Gastroesophageal sphincter (tissue), 4 donors: ENCODE measurements at regions not wholly inside any gene's neighbourhood (a gene's known extent, or its start where the extent isn't known, plus 50 kb on each side); places are given as distances from the start of the nearest gene placed in this dataset.

Experiments used
- ATAC-seq: fragments of 150-250 bp; one replicate; pipeline ENCODE4 v1.9.1; 2016; ENCODE audit warnings: mild to moderate bottlenecking, moderate library complexity
- H3K27ac ChIP-seq, 4 donors: fragments of 200-600 bp; sonication (generic) in 3 of 4; 1 replicate in 3 of 4; 2 replicates in 1 of 4; pipeline ENCODE4 v1.5.1; 2016 to 2019
- H3K27me3 ChIP-seq: fragments of 200-600 bp; sonication (generic); one replicate; pipeline ENCODE4 v1.5.1; 2019
- H3K36me3 ChIP-seq, 2 donors: fragments of 200-600 bp; sonication (generic); one replicate each; pipeline ENCODE4 v1.5.1; 2019; ENCODE audit warnings: control low read depth in 1 of 2
- H3K4me1 ChIP-seq, 3 donors: fragments of 200-600 bp; sonication (generic); 1 replicate in 2 of 3; 2 replicates in 1 of 3; pipeline ENCODE4 v1.5.1; 2016 to 2019; ENCODE audit warnings: control low read depth in 2 of 3
- H3K4me3 ChIP-seq, 2 donors: fragments of 200-600 bp; sonication (generic); one replicate each; pipeline ENCODE4 v1.5.1; 2019; ENCODE audit warnings: mild to moderate bottlenecking in 1 of 2, moderate library complexity in 1 of 2
- H3K9me3 ChIP-seq, 3 donors: fragments of 200-600 bp; sonication (generic); one replicate each; pipeline ENCODE4 v1.5.1; 2017 to 2019; ENCODE audit warnings: control low read depth in 2 of 3
- CTCF ChIP-seq, 4 experiments: fragments of 200-600 bp in 2 of 4; fragments of 450-650 bp in 2 of 4; sonication (generic) in 1 of 4; IDR thresholded peaks; one replicate each; pipeline ENCODE4 v1.5.1; 2017 to 2019; ENCODE audit warnings: antibody characterized with exemption in 4 of 4, mild to moderate bottlenecking in 2 of 4, moderate library complexity in 2 of 4
- EP300 ChIP-seq: sonication (generic); formaldehyde crosslinking; IDR thresholded peaks from one replicate; pipeline ENCODE4 v1.6.1; 2017; ENCODE audit warnings: antibody characterized with exemption, mild to moderate bottlenecking
- POLR2A ChIP-seq, 2 donors: fragments of 450-650 bp; IDR thresholded peaks; one replicate each; pipeline ENCODE4 v1.6.1; 2017; ENCODE audit warnings: antibody characterized with exemption in 2 of 2, mild to moderate bottlenecking in 2 of 2, moderate library complexity in 1 of 2
- POLR2AphosphoS5 ChIP-seq: sonication (generic); formaldehyde crosslinking; IDR thresholded peaks from one replicate; pipeline ENCODE4 v1.6.1; 2017; ENCODE audit warnings: antibody characterized with exemption
- WGBS, 2 donors: methylation state at CpG; one replicate each; pipeline ENCODE4 v1.1.5; 2018; ENCODE audit warnings: low coverage in 1 of 2; 5-methylcytosine and 5-hydroxymethylcytosine counted together

DNA sequence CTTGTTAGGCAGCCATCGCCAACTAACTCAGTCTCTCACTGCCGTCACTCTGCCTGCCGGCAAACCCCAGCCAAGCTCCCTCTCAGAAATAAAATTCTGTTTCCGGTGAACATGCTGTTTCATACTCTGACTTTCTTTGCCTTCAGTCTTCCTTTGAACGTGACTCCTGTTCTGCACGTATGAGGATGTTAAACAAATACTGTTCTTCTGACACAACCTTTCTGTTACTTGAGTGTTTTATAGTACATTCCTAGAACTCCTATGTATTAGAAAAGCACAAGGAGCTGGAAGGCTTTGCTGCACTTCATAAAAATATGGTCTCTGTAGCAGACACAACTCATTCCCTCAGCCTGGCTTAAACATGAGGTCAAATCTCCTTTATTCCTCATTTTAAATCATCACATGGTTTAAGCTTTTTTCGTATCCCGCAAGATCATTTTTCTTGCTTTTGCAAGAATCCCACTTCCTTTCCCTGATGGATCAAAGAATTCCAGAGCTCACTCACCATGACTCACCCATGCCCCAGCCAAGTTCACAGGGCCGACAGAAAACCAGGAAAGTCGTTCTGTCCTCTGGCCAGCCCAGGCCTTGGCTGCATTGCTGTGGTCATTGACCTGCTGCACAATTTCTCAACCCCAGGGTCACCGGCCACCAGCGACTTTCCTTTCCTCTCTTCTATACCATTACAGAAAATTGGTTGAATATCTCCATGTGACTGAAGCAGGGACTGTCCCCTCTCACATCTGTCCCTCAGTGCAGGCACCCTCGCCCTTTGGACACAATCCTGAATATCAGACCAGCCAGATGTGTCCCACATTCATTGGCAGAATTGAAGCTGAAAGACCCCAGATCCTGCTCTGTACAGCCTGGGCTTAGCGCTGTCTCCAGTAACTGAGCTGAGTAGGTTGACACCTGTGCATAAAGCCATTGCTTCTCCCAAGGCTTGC lies 183.1 kb upstream of the ARL4C start:
- 41 to 42% methylated on average over 4 to 14 of the region's 14 CpGs for WGBS, 2 donors
- H3K4me1 ChIP-seq, result peaks cover 0 to 22% (median 9%) of the 10 kb centered on the region in 3 donors
- ATAC-seq, result peak; percentile 90
- peak overlapping the region in 3 of 4 donors; percentile 28 to 55 (median 31) for H3K27ac ChIP-seq
- H3K9me3 ChIP-seq, result no peaks in the 10 kb centered on the region
- H3K4me3 ChIP-seq, result no peak overlapping the region
- TF ChIP-seq CTCF (IDR thresholded peaks at IDR 0.05) (no peak), EP300 (no peak), POLR2A (IDR thresholded peaks at IDR 0.05) (no peak), POLR2AphosphoS5 (peak; percentile 44)
- H3K27me3 ChIP-seq, result no peaks in the 10 kb centered on the region
- H3K36me3 ChIP-seq, result no peaks in the 10 kb centered on the region

GRCh38 chr2:234679301-234679740 lies 182.4 kb upstream of the ARL4C start:
- ATAC-seq, result peak; percentile 71
- peak overlapping the region in 3 of 4 donors; percentile 28 to 55 (median 31) for H3K27ac ChIP-seq

DNA sequence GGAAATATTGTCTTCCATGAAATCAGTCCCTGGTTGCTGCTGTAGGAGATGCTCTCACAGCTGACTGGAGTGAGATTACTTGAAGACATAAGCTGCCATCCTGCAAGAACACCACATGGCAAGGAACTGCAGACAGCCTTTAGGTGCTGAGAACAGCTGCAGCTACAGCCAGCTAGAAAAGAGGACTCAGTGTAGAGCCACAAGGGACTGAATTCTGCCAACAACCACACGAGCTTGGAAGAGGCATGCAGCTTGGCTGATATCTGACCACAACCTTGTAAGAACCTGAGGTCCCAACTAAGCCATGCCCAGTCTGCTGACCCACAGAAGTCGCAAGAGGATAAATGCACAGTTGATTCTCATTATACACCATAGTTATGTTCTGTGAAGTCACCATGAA lies 181.8 kb upstream of the ARL4C start:
- H3K27ac ChIP-seq, result no peak overlapping the region
- TF ChIP-seq POLR2A (IDR thresholded peaks at IDR 0.05), result no peak
- no peak for TF ChIP-seq POLR2AphosphoS5
- TF ChIP-seq CTCF (IDR thresholded peaks at IDR 0.05), result no peak
- TF ChIP-seq EP300, result no peak
- H3K4me1 ChIP-seq, result peaks cover 0 to 22% (median 9%) of the 10 kb centered on the region in 3 donors
- no peak for ATAC-seq
- 67 to 100% methylated on average over 1 to 2 of the region's 2 CpGs for WGBS, 2 donors
- no peak overlapping the region for H3K4me3 ChIP-seq
- no peaks in the 10 kb centered on the region for H3K9me3 ChIP-seq
- H3K27me3 ChIP-seq, result no peaks in the 10 kb centered on the region
- H3K36me3 ChIP-seq, result no peaks in the 10 kb centered on the region

More at GRCh38 chr2:234679301-234679740, 182.4 kb upstream of the ARL4C start:
- no peak overlapping the region for H3K4me3 ChIP-seq
- no peaks in the 10 kb centered on the region for H3K9me3 ChIP-seq
- 67 to 68% methylated on average over 4 to 6 of the region's 8 CpGs for whole genome bisulfite sequencing, 2 donors
- peaks cover 0 to 22% (median 9%) of the 10 kb centered on the region in 3 donors for H3K4me1 ChIP-seq
- H3K27me3 ChIP-seq, result no peaks in the 10 kb centered on the region
- H3K36me3 ChIP-seq, result no peaks in the 10 kb centered on the region
- TF ChIP-seq EP300 (no peak), CTCF (IDR thresholded peaks at IDR 0.05) (no peak), POLR2A (IDR thresholded peaks at IDR 0.05) (no peak), POLR2AphosphoS5 (no peak)

DNA sequence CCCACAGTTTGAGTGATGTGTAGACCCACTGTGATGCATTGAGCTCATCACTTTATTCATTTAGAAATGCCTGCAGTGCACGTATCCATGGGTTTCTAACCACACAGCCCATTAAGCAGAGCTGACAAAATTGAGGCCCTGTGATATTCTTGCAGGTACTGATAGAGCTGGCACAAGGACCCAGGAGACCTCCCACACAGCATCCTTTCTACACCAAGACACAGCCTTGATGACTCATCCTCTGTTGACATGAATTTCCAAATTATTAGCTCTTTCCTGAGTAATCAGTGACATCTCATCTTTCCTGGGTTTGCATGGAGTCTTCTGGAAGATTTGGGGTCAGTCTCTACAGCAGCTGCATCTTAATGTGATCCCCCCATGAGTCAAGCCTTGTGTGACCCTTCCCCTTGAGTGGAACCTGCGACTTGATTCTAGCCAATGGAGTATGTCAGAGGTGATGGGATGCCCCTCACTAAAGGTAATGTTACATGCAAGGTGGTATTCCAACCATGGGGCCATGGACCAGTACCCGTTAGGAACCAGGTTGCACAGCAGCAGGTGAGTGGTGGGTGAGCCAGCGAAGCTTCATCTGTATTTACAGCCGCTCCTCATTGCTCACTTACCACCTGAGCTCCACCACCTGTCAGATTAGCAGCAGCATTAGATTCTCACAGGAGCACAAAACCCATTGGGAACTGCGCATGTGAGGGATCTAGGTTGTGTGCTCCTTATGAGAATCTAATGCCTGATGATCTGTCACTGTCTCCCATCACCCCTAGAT lies 181.1 kb upstream of the ARL4C start:
- 50 to 67% methylated on average over 2 to 3 of the region's 6 CpGs for WGBS, 2 donors
- no peak for TF ChIP-seq CTCF (IDR thresholded peaks at IDR 0.05)
- no peak for TF ChIP-seq POLR2AphosphoS5
- no peak for TF ChIP-seq POLR2A (IDR thresholded peaks at IDR 0.05)
- no peak for TF ChIP-seq EP300
- Histone ChIP-seq H3K4me3 (no peak overlapping the region), H3K9me3 (no peaks in the 10 kb centered on the region), H3K36me3 (no peaks in the 10 kb centered on the region), H3K27ac (no peak overlapping the region), H3K27me3 (no peaks in the 10 kb centered on the region), H3K4me1 (peaks cover 0 to 22% (median 9%) of the 10 kb centered on the region in 3 donors)
- ATAC-seq, result no peak
